Fibroblast of lung (primary cell): ENCODE measurements at regions not wholly inside any gene's neighbourhood (a gene's known extent, or its start where the extent isn't known, plus 50 kb on each side); places are given as distances from the start of the nearest gene placed in this dataset.

Source experiments
- DNase-seq, 2 donors: peaks; one replicate each; pipeline versions ENCODE4 v3.0.0 to v3.0.0-alpha.2; 2010; ENCODE audit warnings: low read depth in 2 of 2
- H2AFZ ChIP-seq: 2 replicates; pipeline ENCODE4 v1.5.1; 2012; ENCODE audit warnings: low read length, control low read depth, inconsistent platforms
- H3K27ac ChIP-seq: 2 replicates; pipeline ENCODE4 v1.5.1; 2011; ENCODE audit warnings: low read length, control low read depth; ENCODE audit not compliant: insufficient read depth
- H3K27me3 ChIP-seq: 2 replicates; pipeline ENCODE4 v1.5.1; 2011; ENCODE audit warnings: mild to moderate bottlenecking, low read length; ENCODE audit not compliant: control insufficient read depth, insufficient read depth
- H3K36me3 ChIP-seq: 2 replicates; pipeline ENCODE4 v1.5.1; 2011; ENCODE audit warnings: low read length; ENCODE audit not compliant: control insufficient read depth, insufficient read depth
- H3K4me1 ChIP-seq: 2 replicates; pipeline ENCODE4 v1.5.1; 2011; ENCODE audit warnings: low read length; ENCODE audit not compliant: control insufficient read depth, insufficient read depth; ENCODE audit errors: extremely low read depth
- H3K4me2 ChIP-seq: 2 replicates; pipeline ENCODE4 v1.5.1; 2011; ENCODE audit warnings: low read length, control low read depth; ENCODE audit not compliant: insufficient read depth; ENCODE audit errors: extremely low read depth
- H3K4me3 ChIP-seq, 4 experiments: fragments of 200-600 bp in 1 of 4; sonication (generic) in 1 of 4; replicated peaks in 1 of 4; 2 replicates each; pipeline ENCODE4 v1.5.1; 2011 to 2016; ENCODE audit warnings: low read length in 4 of 4, low read depth in 3 of 4, mild to moderate bottlenecking in 3 of 4, control low read depth in 2 of 4, inconsistent platforms in 1 of 4, mixed read lengths in 1 of 4; ENCODE audit not compliant: insufficient read depth in 1 of 4; ENCODE audit errors: control extremely low read depth in 1 of 4
- H3K79me2 ChIP-seq: 2 replicates; pipeline ENCODE4 v1.5.1; 2012; ENCODE audit warnings: mild to moderate bottlenecking, low read length, inconsistent platforms; ENCODE audit not compliant: control insufficient read depth, insufficient read depth
- H3K9ac ChIP-seq: 2 replicates; pipeline ENCODE4 v1.5.1; 2011; ENCODE audit warnings: mild to moderate bottlenecking, low read length, control low read depth; ENCODE audit not compliant: insufficient read depth
- H3K9me3 ChIP-seq: 2 replicates; pipeline ENCODE4 v1.5.1; 2012; ENCODE audit warnings: low read depth, low read length; ENCODE audit not compliant: control insufficient read depth, insufficient read depth
- H4K20me1 ChIP-seq: 2 replicates; pipeline ENCODE4 v1.5.1; 2011; ENCODE audit warnings: low read length; ENCODE audit not compliant: control insufficient read depth, insufficient read depth; ENCODE audit errors: extremely low read depth
- EZH2 ChIP-seq: IDR thresholded peaks from 2 replicates; pipeline ENCODE4 v1.5.1; 2012; ENCODE audit warnings: low read length, control low read depth, mild to moderate bottlenecking; ENCODE audit errors: missing control alignments
- TF ChIP-seq, protein P1 (sequence below), 2 donors: IDR thresholded peaks in 1 of 2; conservative IDR thresholded peaks in 1 of 2; 1 replicate in 1 of 2; 2 replicates in 1 of 2; pipeline ENCODE4 v1.5.1; 2011 to 2012; ENCODE audit warnings: low read length in 2 of 2, control low read depth in 1 of 2, inconsistent platforms in 1 of 2, low read depth in 1 of 2, mild to moderate bottlenecking in 1 of 2

DNA sequence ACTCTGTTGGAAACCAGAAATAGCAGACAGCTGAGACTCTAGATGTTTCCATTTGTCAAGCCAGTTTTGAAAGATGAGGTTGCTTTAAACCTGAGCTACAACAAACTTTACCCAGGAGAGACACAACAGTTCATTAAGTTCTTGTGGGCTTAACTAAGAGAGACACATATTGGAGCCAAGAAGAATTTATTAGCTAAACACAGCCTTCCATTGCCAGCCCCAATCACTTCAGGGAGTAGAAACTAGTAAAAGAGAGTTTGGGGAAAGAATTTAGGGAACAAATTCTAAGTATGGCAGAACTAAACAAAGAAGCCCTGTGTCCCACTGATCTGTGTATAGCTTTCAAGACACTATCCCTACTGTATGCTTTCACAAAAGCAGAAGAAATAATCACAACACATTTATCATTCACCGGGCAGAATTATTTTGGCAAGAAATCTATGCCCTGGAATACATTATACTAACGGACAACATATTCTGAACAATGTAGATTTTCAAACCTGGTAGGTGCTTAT lies 87.3 kb upstream of the KAZN start:
- no peaks in the 10 kb centered on the region for H4K20me1 ChIP-seq
- no peak overlapping the region for H3K4me3 ChIP-seq
- H3K27ac ChIP-seq = no peak overlapping the region
- H3K4me2 ChIP-seq = no peak overlapping the region
- no peak overlapping the region for H2AFZ ChIP-seq
- TF ChIP-seq, protein P1, sequence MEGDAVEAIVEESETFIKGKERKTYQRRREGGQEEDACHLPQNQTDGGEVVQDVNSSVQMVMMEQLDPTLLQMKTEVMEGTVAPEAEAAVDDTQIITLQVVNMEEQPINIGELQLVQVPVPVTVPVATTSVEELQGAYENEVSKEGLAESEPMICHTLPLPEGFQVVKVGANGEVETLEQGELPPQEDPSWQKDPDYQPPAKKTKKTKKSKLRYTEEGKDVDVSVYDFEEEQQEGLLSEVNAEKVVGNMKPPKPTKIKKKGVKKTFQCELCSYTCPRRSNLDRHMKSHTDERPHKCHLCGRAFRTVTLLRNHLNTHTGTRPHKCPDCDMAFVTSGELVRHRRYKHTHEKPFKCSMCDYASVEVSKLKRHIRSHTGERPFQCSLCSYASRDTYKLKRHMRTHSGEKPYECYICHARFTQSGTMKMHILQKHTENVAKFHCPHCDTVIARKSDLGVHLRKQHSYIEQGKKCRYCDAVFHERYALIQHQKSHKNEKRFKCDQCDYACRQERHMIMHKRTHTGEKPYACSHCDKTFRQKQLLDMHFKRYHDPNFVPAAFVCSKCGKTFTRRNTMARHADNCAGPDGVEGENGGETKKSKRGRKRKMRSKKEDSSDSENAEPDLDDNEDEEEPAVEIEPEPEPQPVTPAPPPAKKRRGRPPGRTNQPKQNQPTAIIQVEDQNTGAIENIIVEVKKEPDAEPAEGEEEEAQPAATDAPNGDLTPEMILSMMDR (conservative IDR thresholded peaks at IDR 0.05 in 1 of 2, IDR thresholded peaks at IDR 0.05 in 1 of 2; ENCODE audit: low read depth in 1 of 2, low read length in 2 of 2) = no peak
- TF ChIP-seq EZH2 = no peak
- H3K36me3 ChIP-seq = no peaks in the 10 kb centered on the region
- DNase-seq = no peak
- no peaks in the 10 kb centered on the region for H3K9me3 ChIP-seq
- no peaks in the 10 kb centered on the region for H3K79me2 ChIP-seq
- H3K9ac ChIP-seq = no peak overlapping the region
- H3K4me1 ChIP-seq = no peaks in the 10 kb centered on the region
- H3K27me3 ChIP-seq = no peaks in the 10 kb centered on the region

DNA sequence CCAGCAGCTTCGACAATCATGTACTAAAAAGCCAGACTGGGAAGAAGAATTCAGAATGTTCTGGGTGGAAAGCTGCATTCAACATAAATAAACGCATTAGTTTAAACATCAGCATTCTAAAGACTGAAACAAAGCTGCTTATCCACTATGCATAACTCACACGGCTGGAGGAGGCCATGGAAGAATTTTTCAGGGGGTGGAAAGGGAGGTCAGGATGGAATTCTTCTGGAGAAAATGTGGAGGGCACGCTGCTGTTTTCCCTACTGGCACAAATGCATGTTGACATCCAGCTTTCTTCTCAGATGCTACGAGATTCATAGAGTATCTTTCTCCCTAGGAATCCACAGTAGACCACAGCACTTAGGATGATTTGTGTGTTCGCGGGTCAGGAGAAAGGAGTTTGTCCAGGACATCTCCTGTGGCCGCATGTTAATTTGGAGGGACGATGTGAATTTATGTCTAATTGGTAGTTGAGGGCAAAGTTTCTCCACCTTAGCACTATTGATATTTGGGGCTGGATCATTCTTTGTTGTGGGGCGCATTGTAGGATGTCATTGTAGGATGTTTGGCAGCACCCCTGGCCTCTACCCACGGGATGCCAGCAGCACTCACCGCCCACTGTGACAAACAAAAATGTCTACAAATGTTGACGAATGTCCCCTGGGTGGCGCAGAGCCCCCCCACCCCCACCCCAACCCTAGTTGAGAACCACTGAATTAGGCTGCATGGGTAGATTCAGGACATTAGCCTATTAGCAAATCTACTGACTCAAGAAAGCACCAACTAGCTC lies 86.5 kb upstream of the KAZN start:
- DNase-seq = peak in 1 of 2 donors; percentile 27
- no peak overlapping the region for H3K4me3 ChIP-seq
- no peak overlapping the region for H2AFZ ChIP-seq
- H4K20me1 ChIP-seq = no peaks in the 10 kb centered on the region
- no peaks in the 10 kb centered on the region for H3K9me3 ChIP-seq
- no peak overlapping the region for H3K4me2 ChIP-seq
- no peaks in the 10 kb centered on the region for H3K79me2 ChIP-seq
- H3K27ac ChIP-seq = no peak overlapping the region
- no peak overlapping the region for H3K9ac ChIP-seq
- no peaks in the 10 kb centered on the region for H3K36me3 ChIP-seq
- no peak for TF ChIP-seq EZH2
- TF ChIP-seq, protein P1 (conservative IDR thresholded peaks at IDR 0.05 in 1 of 2, IDR thresholded peaks at IDR 0.05 in 1 of 2; ENCODE audit: low read depth in 1 of 2, low read length in 2 of 2) = no peak
- no peaks in the 10 kb centered on the region for H3K4me1 ChIP-seq
- no peaks in the 10 kb centered on the region for H3K27me3 ChIP-seq

DNA sequence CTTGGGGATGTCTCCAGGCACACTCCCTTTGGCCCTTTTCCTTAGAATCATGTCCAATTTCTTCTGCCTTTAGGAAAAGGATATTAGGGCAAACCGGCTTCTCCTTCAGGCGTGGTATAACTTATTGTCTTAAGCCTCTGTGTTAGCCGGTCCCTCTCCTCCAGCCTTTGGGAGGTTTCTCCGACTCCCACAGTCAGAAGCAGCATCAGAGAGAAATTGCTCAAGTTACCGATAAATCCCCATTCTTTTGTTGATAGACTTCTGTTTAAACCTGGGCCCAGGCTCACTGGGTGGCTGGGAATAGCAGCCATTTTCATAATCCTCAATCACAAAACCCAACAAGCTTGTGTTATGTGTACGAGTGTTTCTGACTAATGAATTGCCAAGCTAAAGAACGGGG lies 85.4 kb upstream of the KAZN start:
- no peak for DNase-seq
- TF ChIP-seq, protein P1 (conservative IDR thresholded peaks at IDR 0.05 in 1 of 2, IDR thresholded peaks at IDR 0.05 in 1 of 2; ENCODE audit: low read depth in 1 of 2, low read length in 2 of 2) = no peak
- no peak for TF ChIP-seq EZH2
- Histone ChIP-seq H2AFZ (no peak overlapping the region), H3K4me2 (no peak overlapping the region), H3K36me3 (no peaks in the 10 kb centered on the region), H3K79me2 (no peaks in the 10 kb centered on the region), H3K27ac (no peak overlapping the region), H3K4me3 (no peak overlapping the region), H3K4me1 (no peaks in the 10 kb centered on the region), H3K9ac (no peak overlapping the region), H3K9me3 (no peaks in the 10 kb centered on the region), H4K20me1 (no peaks in the 10 kb centered on the region), H3K27me3 (no peaks in the 10 kb centered on the region)
